ENCODE measurements at regions not wholly inside any gene's neighbourhood (a gene's known extent, or its start where the extent isn't known, plus 50 kb on each side); places are given as distances from the start of the nearest gene placed in this dataset.

DNA sequence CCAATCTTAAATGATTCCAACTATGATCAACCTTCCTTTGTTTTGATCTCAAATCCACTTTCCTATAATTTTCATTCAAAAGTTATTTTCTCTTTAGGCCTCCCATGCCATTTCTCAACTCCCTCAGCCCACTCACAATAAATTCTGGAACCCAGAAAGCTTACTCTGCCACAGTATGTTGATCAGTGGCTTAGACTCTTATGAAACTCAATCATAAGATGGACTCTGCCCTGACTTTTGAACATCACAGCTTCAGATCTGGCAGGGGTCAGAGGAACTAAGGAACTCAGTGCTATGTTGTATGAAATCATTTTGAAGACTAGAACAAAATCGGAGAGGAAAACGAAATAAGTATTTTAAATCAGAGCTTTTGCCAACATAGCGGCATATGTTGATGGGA, 59.8 kb upstream of the LGALSL start:
- Mint-ChIP-seq H3K4me3 (ENCODE audit: low read depth) (no peak overlapping the region), H3K4me1 (ENCODE audit: low read depth) (peaks cover 5% of the 10 kb centered on the region), H3K36me3 (ENCODE audit: insufficient read depth) (peaks cover 1% of the 10 kb centered on the region), H3K27ac (no peak overlapping the region), H3K27me3 (no peaks in the 10 kb centered on the region), H3K9me3 (ENCODE audit: low read depth) (peaks cover 11% of the 10 kb centered on the region)
- DNase-seq (ENCODE audit: low spot score, unreplicated experiment) = no peak
- TF ChIP-seq, protein P1, sequence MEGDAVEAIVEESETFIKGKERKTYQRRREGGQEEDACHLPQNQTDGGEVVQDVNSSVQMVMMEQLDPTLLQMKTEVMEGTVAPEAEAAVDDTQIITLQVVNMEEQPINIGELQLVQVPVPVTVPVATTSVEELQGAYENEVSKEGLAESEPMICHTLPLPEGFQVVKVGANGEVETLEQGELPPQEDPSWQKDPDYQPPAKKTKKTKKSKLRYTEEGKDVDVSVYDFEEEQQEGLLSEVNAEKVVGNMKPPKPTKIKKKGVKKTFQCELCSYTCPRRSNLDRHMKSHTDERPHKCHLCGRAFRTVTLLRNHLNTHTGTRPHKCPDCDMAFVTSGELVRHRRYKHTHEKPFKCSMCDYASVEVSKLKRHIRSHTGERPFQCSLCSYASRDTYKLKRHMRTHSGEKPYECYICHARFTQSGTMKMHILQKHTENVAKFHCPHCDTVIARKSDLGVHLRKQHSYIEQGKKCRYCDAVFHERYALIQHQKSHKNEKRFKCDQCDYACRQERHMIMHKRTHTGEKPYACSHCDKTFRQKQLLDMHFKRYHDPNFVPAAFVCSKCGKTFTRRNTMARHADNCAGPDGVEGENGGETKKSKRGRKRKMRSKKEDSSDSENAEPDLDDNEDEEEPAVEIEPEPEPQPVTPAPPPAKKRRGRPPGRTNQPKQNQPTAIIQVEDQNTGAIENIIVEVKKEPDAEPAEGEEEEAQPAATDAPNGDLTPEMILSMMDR (IDR thresholded peaks at IDR 0.05; ENCODE audit: unreplicated experiment) = no peak

DNA sequence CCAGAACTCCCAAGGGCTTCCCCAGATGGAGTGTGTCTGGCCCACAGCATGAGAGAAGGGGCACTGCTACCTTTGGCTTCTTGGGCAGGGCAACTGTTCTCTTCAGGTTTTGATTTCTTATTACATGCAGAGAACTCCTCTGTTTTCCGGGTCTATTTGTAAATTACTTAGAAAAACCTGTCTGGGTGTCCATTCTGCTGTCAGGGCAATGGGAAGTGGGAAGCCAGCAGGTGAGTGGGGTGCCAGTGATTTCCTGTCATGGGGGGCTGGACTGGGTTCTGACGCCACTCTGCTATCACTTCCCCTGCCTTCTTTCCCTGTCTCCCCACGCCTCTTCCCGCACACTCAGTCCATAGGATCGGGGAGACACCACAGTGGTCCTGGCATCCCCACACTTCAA, 58.0 kb upstream of the LGALSL start:
- Mint-ChIP-seq H3K4me3 (ENCODE audit: low read depth) (no peak overlapping the region), H3K27ac (no peak overlapping the region)

GRCh38 chr2:64396551-64396950, 57.4 kb upstream of the LGALSL start:
- no peaks in the 10 kb centered on the region for H3K27me3 Mint-ChIP-seq
- H3K27ac Mint-ChIP-seq = no peak overlapping the region
- DNase-seq (ENCODE audit: low spot score, unreplicated experiment) = no peak
- TF ChIP-seq, protein P1 (IDR thresholded peaks at IDR 0.05; ENCODE audit: unreplicated experiment) = no peak
- H3K4me3 Mint-ChIP-seq (ENCODE audit: low read depth) = no peak overlapping the region
- peaks cover under 1% of the 10 kb centered on the region for H3K9me3 Mint-ChIP-seq (ENCODE audit: low read depth)
- peaks cover 25% of the 10 kb centered on the region for H3K4me1 Mint-ChIP-seq (ENCODE audit: low read depth)
- H3K36me3 Mint-ChIP-seq (ENCODE audit: insufficient read depth) = no peaks in the 10 kb centered on the region

More for the DNA sequence above, 58.0 kb upstream of the LGALSL start:
- no peak for DNase-seq (ENCODE audit: low spot score, unreplicated experiment)
- Mint-ChIP-seq H3K27me3 (no peaks in the 10 kb centered on the region), H3K36me3 (ENCODE audit: insufficient read depth) (no peaks in the 10 kb centered on the region), H3K4me1 (ENCODE audit: low read depth) (peaks cover 19% of the 10 kb centered on the region), H3K9me3 (ENCODE audit: low read depth) (peaks cover 4% of the 10 kb centered on the region)
- TF ChIP-seq, protein P1 (IDR thresholded peaks at IDR 0.05; ENCODE audit: unreplicated experiment) = no peak

GRCh38 chr2:64398516-64399129, 55.3 kb upstream of the LGALSL start:
- Mint-ChIP-seq H3K4me3 (ENCODE audit: low read depth) (no peak overlapping the region), H3K36me3 (ENCODE audit: insufficient read depth) (no peaks in the 10 kb centered on the region), H3K9me3 (ENCODE audit: low read depth) (no peaks in the 10 kb centered on the region), H3K4me1 (ENCODE audit: low read depth) (peaks cover 36% of the 10 kb centered on the region), H3K27me3 (no peaks in the 10 kb centered on the region), H3K27ac (no peak overlapping the region)
- TF ChIP-seq, protein P1 (IDR thresholded peaks at IDR 0.05; ENCODE audit: unreplicated experiment) = no peak
- DNase-seq (ENCODE audit: low spot score, unreplicated experiment) = no peak

DNA sequence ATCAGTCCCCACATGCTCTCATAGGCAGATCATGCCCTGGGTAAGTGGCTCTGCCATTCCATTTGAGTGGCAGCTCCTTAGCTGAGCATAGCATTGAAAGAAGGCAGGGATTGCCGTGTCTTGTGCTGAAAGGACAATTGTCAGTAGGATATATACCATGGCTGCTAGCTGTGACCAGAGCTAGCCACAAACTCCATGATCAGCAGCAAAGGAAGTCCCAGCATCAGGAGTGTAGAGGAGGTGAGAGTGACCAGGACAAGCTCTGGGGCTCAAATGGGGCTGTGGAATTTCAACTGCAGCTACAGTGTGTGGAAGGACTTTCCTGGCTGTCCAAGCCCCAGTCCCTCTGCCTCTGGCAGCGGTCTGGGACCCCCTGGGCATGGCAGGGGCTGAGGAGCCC, 54.4 kb upstream of the LGALSL start:
- no peak for DNase-seq (ENCODE audit: low spot score, unreplicated experiment)
- H3K27ac Mint-ChIP-seq = no peak overlapping the region
- no peak overlapping the region for H3K4me3 Mint-ChIP-seq (ENCODE audit: low read depth)
- TF ChIP-seq, protein P1 (IDR thresholded peaks at IDR 0.05; ENCODE audit: unreplicated experiment) = no peak
- no peaks in the 10 kb centered on the region for H3K36me3 Mint-ChIP-seq (ENCODE audit: insufficient read depth)
- H3K4me1 Mint-ChIP-seq (ENCODE audit: low read depth) = peaks cover 45% of the 10 kb centered on the region
- no peaks in the 10 kb centered on the region for H3K27me3 Mint-ChIP-seq
- no peaks in the 10 kb centered on the region for H3K9me3 Mint-ChIP-seq (ENCODE audit: low read depth)
